Activated gamma-delta T cell treated with Interleukin-2 at 50 U/mL for 16 hours (primary cell): ENCODE measurements at regions not wholly inside any gene's neighbourhood (a gene's known extent, or its start where the extent isn't known, plus 50 kb on each side); places are given as distances from the start of the nearest gene placed in this dataset.

ENCODE experiments used
- DNase-seq: peaks from one replicate; pipeline ENCODE4 v3.0.0-alpha.2; 2020

DNA sequence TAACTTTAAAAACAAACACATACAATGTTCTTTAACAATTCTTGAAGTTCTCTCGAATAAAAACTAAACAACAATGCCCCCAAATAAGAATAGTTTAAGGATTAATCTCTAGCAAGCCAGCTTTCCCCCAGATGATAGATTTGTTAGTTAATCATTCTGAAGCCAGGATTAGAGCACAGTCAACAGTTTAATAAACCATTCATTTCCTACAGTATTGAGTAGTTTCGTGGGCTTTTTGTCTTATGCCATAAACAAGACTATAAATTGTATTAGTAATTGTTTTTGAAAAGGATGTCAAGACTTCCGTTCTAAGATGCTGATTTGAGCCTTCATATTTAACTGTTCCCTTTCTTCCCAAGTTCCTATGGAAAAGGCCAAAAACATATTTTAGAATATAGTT lies 136.6 kb downstream of the PIK3R1 start:
- no peak for DNase-seq

DNA sequence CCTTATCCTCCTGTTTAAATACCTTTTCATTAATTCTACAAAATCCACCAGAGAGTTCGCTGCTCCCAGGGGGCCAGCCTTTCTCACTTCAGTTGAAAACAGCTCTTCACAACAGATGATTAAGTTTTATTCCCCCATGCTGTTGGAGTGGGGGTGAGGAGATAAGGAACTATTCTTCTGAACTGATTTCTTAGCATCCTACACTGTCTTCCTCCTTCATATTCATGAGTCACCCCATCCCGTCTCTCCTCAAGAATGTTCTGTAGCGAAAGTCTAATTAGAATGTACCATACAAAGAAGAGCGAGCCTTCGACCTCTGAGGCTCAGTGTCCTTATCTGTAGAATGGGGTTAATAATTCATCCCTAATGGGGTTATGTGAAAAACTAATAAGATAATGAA lies 138.0 kb downstream of the PIK3R1 start:
- no peak for DNase-seq

DNA sequence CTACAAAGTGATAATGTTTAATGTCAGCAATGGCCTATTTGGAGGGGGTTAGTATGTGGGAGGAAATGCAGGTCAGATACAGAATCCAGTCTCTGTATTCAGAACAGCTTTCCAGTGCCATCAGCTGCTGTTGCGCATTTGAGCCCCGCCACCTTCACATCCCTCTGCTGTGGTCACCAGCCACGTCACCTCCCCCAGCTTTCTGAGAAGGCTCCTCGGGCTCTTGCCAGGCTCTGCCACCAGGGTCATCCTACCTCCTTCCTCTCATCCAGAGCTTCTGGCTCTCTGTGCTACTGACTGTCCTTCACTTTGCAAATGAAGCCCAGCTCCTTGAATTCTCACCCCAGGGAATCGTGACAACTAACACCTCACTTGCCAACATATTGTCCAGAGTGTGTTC lies 138.8 kb downstream of the PIK3R1 start:
- no peak for DNase-seq

DNA sequence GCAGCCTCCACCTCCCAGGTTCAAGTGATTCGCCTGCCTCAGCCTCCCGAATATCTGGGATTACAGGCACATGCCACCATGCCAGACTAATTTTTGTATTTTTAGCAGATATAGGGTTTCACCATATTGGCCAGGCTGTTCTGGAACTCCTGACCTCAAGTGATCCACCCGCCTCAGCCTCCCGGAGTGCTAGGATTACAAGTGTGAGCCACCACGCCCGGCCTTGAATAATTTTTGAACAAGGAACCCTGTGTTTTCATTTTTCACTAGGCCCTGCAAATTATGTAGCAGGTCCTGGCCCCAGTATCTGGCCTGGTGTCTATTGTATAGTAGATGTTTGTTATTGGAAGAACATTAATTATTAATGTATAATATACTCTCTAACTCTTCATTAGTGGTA lies 140.7 kb downstream of the PIK3R1 start:
- DNase-seq = no peak

DNA sequence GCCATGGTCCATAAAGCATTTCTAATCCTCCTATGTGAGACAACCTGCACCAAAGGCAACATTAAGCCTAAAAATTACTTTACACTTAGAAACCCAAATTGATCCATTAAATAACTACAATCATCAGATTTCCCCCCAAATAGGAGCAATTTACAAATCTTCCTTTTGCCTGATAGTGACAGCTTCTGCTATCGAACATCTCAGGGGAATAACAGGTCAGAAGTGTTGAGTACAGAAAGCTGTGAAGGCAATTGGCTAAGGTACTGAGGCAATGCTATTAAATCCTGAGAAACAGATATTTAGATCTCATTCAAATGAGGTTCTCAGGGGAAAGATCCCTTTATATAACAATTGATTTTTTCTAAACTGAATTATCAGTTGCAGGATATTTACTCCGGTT lies 141.1 kb downstream of the PIK3R1 start:
- DNase-seq = no peak

DNA sequence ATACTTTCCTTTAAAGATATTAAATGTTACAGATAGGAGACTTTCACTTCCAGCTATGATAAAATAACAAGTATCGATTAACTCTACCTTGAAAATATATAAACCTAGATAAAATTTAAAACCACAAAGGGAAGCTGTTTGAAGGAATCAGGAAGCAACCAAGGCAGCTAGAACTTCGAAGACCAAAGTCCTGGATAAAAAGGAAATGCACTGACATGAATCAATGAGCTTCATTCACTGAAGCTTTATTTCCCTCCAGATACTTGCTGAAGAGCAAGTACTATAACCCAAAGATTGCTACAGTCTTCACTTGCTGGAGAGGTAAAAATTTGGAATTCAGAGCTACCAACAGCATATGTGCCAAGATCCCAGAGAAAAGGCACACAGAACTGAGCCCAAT lies 144.1 kb downstream of the PIK3R1 start:
- no peak for DNase-seq

DNA sequence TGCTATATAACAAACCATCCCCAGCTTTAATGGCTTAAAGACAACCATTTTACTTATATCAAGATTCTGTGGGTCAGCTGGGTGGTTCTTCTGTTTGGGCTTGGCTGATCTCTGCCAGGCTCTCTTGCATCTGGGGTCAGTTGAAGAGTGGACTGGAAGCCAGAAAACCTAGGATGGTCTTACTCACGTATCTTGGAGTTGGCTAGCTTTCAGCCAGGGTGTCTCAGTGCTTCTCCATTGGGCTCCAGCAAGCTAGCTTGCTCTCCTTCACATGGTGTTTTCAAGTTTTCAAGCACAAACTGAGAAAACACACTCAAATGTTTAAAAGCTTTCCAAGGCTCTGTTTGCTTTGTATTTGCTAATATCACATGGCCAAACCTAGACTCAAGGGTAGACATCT lies 146.8 kb downstream of the PIK3R1 start:
- DNase-seq = no peak

DNA sequence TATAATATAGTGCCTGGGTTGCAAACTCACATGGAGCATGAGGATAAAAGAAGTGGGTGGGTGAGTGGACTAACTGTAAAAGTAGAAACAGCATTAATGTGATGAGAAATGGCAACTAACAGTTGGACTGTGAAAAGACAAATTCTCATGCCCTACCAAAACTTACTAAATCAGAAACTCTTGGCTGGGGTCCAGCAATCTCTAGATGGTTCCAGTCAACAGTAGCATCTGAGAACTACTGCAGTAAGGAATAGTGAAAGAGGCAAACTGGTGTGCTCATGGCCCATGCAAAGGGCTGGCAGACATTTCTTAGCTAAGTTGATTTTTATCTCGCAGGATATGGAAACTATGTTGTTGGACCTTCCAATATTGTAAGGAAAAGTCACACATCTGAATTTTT lies 150.3 kb downstream of the PIK3R1 start:
- no peak for DNase-seq

DNA sequence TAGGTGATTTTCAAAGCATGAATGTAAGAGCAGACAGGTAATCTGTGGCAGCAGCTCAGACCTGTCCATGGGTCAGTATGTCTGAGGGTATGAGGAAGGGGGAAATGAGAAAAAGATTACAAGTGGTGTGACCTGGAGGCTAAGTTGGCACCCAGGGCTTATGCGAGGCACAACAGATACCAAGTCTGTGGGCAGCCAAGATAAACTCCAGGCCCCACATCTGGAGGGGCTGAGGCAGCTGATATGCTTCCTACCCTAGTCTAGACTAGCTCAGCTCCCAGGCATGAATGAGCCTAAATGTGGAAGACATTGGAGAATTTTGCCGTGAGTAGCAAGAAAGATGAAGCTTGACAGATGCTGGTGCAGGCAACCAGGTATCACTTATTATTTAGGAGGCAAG lies 151.7 kb downstream of the PIK3R1 start:
- no peak for DNase-seq

DNA sequence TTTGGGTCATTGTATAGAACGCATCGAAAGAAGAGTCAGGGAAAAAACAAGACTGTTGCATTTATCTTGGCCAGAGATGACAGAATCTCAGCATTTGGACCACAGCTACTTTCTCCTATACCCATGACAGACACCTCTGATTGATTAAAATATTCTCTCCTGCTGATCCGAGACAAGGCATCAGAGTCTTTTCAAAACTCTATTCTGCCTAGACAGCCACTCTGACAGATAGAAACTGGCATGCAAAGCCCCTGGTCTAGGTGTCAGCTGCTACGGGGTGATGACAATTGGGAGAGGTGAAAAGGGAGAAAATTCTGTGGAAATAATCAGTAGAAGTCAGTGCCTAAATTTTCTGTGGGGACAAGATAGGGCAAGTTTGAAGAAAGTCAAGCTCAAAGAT lies 152.2 kb downstream of the PIK3R1 start:
- no peak for DNase-seq

DNA sequence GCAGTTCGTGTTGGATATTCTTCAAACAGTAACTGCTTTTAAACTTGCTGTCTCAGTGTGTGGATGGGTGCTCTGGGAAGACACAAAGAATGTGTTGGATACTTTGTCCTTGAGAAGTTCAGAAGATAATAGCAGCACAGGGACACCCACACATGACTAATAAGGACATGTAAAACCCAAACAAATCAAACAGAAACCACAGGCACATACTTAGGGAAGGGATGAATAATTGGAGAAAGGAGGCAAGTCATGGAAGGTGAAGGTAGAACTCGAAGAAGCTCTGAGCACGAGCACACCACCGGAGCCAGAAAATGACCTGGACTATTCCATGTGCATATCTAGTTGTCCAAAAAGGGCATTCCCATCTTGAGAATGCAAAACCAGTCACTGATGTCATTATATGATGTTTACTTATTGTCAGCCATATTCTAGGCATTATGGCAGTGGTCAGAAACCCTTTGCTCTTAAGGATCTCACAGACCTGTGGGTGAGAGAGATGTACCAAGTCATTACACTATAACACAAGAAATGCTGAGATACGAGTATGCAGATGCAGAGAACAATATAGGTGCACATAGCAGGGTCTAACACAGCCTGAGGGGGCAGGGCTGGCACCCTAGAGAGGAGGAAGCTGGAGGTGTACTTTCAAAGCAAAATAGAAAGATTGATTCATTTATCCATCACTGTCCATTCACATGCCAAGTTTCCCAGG lies 152.9 kb downstream of the PIK3R1 start:
- no peak for DNase-seq

DNA sequence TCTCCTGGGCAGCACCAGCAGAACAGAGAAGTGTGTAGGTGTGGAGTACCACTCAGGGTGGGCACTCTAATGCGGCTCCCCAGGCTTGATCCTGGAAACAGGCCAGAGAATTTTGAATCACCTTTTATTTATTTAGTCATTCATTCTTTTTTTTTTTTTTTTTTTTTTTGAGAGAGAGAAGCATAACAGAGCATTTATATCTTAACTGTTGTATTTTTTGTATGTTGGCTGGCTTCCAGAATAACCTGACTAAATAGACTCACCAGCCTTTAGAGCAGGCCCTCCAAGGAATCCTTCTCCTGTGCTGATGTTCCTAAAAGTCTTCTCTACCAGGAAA lies 153.4 kb downstream of the PIK3R1 start:
- no peak for DNase-seq

DNA sequence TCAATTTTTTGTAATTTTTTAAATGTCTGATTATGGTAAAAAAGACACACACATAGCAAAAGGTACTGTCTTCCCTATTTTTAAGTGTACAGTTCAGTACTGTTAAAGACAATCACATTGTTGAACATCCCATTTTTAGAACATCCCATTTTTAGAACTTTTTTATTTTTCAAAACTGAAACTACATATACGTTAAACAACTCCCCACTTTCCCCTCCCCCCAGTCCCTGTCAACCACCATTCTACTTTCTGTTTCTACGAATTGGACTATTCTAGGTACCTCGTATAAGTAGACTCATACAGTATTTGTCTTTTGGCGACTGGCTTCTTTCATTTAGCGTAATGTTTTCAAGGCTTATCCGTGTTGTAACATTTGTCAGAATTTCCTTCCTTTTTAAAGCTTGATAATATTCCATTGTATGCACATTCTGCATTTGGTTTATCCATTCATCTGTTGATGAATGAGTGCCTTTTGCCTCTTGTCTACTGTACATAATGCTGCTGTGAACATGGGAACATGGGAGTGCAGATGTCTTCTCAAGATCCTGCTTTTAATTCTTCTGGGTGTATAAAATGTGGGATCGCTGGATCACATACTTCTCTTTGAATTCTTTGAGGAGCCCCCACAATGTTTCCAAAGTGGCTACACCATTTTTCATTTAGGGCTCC lies 154.0 kb downstream of the PIK3R1 start:
- DNase-seq = peak; percentile 38

DNA sequence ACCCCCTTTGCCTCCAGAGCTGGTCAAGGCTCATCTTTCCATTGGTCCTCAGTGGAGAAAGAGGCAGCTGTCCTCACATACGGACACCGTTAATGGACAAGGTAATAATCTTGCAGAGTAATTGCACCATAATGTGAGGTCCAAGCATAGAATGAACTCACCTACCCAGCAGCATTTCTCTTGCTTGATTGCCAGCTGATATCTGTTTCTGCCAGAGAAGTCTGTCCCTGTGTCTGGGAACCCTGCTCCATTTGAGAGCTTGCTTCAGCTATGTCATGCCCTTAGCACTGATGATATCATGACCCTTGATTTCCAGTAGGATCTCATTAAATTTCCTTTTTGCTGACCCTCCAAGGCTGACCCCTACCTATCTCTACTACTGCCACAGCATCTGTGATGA lies 154.6 kb downstream of the PIK3R1 start:
- no peak for DNase-seq

DNA sequence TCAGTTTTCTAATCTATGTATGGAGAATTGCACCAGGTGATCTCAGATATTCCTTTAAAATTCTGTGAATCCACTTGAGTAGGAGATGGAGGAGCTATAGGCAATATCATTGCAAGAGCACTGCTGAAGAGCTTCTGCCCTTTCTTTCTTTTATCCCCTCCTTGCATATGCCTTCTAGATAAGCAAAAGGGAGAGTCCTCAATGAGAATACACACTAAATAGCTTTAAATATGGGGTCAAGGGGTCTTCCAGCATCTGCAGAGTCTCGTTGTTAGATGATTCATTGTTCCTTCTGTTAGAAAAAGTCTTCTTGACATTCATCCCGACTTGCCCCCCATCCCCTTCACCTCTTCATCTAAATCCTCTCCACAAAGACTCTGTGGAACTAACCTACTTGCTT lies 156.1 kb downstream of the PIK3R1 start:
- no peak for DNase-seq

DNA sequence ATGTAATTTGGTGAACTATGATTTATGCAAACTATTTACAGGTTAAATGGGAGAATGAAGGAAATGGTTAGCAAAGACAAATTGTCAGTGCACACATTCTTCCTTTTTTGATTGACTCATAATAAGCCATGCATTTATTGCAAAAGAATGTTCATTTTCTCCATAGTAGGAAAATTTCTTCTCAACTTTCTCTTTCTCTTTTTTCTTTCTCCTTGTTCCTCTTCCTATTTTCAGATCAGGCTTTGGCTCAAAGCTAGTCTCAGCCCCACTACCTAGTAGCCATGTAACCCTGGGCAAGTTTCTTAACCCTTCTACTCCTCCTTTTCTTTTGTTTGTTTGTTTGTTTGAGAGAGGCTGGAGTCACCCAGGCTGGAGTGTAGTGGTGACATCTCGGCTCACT lies 156.6 kb downstream of the PIK3R1 start:
- no peak for DNase-seq

DNA sequence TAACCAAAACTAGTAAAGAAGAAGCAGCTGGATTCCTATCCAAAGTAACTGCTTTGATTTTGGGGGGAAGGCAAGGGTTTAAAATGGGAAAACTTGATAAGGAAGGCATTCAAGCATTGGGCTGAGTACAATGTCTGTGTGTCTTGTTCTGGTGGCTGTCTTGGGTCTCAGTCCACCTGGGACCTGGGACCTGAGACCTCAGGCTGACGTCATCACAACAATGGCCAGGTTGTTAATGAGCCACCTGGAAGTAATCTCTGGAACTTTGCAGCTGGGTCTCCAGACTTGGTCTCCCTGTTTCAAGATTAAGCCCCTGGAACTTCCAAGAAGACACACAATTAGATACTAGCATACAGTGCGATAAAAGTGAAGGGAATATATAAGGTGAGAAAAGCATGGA lies 157.5 kb downstream of the PIK3R1 start:
- no peak for DNase-seq

DNA sequence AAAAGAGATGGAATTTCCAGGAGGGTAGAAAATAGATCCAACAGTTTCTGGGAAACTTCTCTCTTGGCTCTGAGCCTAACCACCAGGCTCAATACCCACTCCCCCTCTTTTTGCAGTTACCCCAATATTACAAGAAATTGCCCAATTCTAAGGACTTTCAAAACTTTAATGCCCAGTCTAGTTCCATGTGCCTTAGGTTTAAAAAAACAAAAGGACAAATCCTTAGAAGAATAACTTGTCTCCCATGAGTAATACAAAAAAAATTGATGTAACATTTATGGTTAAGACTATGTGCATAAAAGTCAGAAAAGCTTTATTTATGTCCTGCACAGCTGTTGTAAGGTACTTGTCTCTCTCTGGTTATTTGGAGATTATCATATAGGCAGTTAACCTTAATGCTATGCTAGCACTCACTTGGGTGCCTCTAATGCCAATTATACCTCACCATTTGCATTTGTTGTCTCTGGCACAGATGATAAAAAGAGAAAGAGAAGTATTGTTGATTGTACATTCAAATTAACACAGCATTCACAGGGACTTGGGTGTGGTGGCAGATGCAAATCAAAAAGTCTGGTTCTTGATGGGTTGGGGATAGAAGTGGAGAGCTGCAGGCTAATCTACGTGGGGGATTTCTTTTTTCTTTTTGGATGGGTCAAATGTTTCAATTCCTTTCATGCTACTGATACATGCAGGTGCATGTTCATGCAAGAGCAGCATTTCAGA lies 159.4 kb downstream of the PIK3R1 start:
- no peak for DNase-seq

DNA sequence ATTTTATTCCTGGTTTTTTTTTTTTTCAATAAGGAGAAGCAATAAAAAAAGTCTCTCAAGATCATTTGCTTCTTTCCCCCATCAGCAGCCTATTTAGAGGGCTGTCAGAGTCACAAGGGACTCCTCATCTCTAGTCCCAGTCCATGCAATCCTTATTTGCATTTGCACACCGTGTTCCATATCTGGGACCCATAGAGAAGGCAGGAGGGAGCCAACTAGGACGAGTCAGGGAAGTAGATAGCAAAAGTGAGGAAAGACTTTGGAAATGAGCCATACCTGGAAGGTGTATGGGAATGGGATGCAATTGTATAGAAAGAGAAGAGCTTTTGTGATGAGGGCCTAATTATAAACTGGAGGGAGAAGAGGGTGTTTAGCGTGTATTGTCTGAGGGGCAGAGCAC lies 160.0 kb downstream of the PIK3R1 start:
- DNase-seq = no peak

DNA sequence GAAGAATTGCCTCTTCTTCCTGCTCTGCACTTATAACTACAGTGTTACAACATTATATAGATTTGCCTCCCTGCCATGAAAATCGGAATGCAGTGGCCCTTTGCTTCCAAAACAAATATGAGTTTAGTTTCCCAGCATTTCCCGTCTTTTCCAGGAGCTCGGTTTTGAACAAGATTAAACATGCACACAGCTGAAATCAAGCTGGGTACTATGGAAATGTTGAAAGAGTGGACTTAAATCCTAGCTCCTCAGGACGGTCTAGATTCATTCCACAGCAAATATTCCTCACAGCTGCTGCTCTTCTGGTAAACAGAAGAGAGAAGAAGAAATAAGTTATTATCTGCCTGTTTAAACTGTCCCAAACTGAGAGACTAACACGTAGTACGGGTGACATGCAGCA lies 161.4 kb downstream of the PIK3R1 start:
- no peak for DNase-seq

DNA sequence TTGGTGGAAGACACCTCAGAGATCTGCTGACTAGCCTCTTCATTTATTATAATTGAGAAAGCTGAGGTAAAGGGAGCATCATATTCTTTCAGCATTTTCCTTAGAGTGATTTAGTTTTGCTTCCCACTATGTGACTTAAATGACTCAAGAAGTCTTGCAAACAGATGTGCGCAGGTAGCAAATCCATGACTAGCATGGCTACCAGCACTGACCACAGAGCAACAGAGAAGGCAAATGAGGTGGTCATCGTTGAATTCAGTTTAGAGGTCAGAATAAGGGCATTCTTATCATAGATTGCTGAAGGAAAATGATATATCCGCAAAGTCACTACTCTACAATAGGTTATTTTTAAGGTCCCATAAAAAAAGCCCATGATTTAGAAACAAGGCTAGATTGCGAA lies 162.2 kb downstream of the PIK3R1 start:
- no peak for DNase-seq

DNA sequence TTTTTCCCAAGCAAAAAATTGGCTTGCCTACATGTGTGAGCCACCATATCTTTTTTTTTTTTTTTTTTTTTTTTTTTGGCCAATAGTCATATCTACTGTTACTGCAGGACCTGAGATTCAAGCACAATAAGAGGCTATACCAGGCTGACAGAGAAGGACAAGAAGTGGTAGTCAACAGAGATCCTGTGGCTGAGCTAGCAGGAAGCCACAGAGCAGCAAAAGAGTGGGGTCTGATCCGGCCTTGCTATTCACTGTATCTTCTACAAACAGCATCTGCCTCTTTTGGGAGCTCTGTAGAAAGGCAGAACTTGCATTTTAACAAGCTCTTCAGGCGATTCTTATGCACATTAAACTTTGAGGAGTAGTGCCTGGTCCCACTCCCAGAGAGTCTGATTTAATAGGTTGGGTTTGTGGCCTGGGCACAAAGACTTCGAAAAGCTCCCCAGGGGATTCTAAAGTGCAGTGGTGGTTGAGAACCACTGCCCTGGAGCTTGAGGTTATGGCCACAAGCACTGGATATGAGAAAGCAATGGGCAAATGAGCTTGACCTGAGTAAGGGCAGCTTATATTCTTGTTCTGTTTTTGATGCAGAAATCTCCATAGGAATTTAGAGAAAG lies 162.8 kb downstream of the PIK3R1 start:
- DNase-seq = peak; percentile 36

DNA sequence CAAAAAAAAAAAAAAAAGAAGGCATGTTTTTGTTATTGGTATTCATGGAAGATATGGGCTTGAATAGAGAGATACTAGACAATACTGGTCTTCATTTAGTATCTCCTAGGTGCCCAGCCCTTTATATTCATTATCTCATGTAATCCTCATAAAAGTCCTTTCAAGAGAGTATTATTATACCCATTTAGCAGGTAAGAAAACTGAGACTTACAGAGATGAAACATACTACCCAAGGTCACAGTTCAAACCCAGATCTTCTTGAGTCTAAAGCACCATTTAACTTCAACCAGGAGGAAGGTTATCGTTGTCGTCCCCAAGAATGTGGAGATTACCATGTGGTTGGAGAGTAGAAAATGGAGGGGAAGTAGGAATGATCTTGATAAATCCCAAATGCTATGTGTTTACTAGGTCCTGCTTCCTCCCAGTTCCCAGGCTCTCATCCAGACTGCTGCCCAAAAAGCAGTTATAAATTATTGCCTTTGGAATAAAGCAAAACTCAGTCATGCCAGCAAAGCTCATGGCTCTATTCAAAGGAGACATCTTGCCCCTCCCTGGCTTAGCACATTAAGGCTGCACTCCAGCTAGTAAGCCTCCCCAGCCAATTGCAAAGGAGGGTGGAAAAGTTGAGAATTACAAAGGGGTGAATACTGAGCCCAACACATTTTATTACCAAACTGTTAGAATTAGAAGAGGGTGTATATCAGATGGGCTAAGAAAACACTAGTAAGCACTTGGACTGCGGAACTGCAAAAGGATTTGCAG lies 163.9 kb downstream of the PIK3R1 start:
- DNase-seq = no peak
